ENCODE measurements at regions not wholly inside any gene's neighbourhood (a gene's known extent, or its start where the extent isn't known, plus 50 kb on each side); places are given as distances from the start of the nearest gene placed in this dataset.
"Not testable (repeated sequence)": the region's sequence is repeated elsewhere in the genome, so short reads cannot be mapped to it uniquely, and the experiment has no call there.

GRCh38 chr1:98575955-98576354 lies 85.6 kb upstream of the SNX7 start:
- DNase-seq (ENCODE audit: low read depth in 3 of 3), result no peak

- DNase-seq (ENCODE audit: low read depth in 3 of 3), result no peak
Observed at GRCh38 chr1:98565951-98566350, 95.6 kb upstream of the SNX7 start.

- no peak for DNase-seq (ENCODE audit: low read depth in 3 of 3)
Observed at GRCh38 chr1:98559291-98559690, 102.2 kb upstream of the SNX7 start.

- DNase-seq (ENCODE audit: low read depth in 3 of 3), result no peak
Observed at GRCh38 chr1:98557895-98558294, 103.6 kb upstream of the SNX7 start.

GRCh38 chr1:98556521-98557158 lies 104.9 kb upstream of the SNX7 start:
- no peak for DNase-seq (ENCODE audit: low read depth in 3 of 3)

- DNase-seq (ENCODE audit: low read depth in 3 of 3), result no peak
Observed at GRCh38 chr1:98555814-98556213, 105.7 kb upstream of the SNX7 start.

- not testable (repeated sequence) for DNase-seq (ENCODE audit: low read depth in 3 of 3)
Observed at GRCh38 chr1:98552576-98553074, 108.9 kb upstream of the SNX7 start.

- no peak for DNase-seq (ENCODE audit: low read depth in 3 of 3)
Observed at GRCh38 chr1:98550076-98550475, 111.4 kb upstream of the SNX7 start.

GRCh38 chr1:98546319-98546718 lies 115.2 kb upstream of the SNX7 start:
- no peak for DNase-seq (ENCODE audit: low read depth in 3 of 3)

- no peak for DNase-seq (ENCODE audit: low read depth in 3 of 3)
Observed at GRCh38 chr1:98538106-98538505, 123.4 kb upstream of the SNX7 start.

GRCh38 chr1:98523256-98523655 lies 138.3 kb upstream of the SNX7 start:
- no peak for DNase-seq (ENCODE audit: low read depth in 3 of 3)

- no peak for DNase-seq (ENCODE audit: low read depth in 3 of 3)
Observed at GRCh38 chr1:98516306-98516705, 145.2 kb upstream of the SNX7 start.

- DNase-seq (ENCODE audit: low read depth in 3 of 3), result no peak
Observed at GRCh38 chr1:98515744-98516143, 145.8 kb upstream of the SNX7 start.

- DNase-seq (ENCODE audit: low read depth in 3 of 3), result not testable (repeated sequence)
Observed at GRCh38 chr1:98512216-98512615, 149.3 kb upstream of the SNX7 start.

- no peak for DNase-seq (ENCODE audit: low read depth in 3 of 3)
Observed at GRCh38 chr1:98503771-98504170, 157.8 kb upstream of the SNX7 start.

GRCh38 chr1:98502937-98503336 lies 158.6 kb upstream of the SNX7 start:
- no peak for DNase-seq (ENCODE audit: low read depth in 3 of 3)

GRCh38 chr1:98500324-98500723 lies 161.2 kb upstream of the SNX7 start:
- no peak for DNase-seq (ENCODE audit: low read depth in 3 of 3)

GRCh38 chr1:98498651-98499050 lies 162.9 kb upstream of the SNX7 start:
- no peak for DNase-seq (ENCODE audit: low read depth in 3 of 3)

- no peak for DNase-seq (ENCODE audit: low read depth in 3 of 3)
Observed at GRCh38 chr1:98497497-98497896, 164.0 kb upstream of the SNX7 start.

GRCh38 chr1:98496256-98496995 lies 165.1 kb upstream of the SNX7 start:
- DNase-seq (ENCODE audit: low read depth in 3 of 3), result no peak

- no peak for DNase-seq (ENCODE audit: low read depth in 3 of 3)
Observed at GRCh38 chr1:98493469-98493868, 168.1 kb upstream of the SNX7 start.

- DNase-seq (ENCODE audit: low read depth in 3 of 3), result no peak
Observed at GRCh38 chr1:98490099-98490498, 171.4 kb upstream of the SNX7 start.

GRCh38 chr1:98487620-98488019 lies 173.9 kb upstream of the SNX7 start:
- DNase-seq (ENCODE audit: low read depth in 3 of 3), result no peak
